ENCODE measurements at regions not wholly inside any gene's neighbourhood (a gene's known extent, or its start where the extent isn't known, plus 50 kb on each side); places are given as distances from the start of the nearest gene placed in this dataset.

DNA sequence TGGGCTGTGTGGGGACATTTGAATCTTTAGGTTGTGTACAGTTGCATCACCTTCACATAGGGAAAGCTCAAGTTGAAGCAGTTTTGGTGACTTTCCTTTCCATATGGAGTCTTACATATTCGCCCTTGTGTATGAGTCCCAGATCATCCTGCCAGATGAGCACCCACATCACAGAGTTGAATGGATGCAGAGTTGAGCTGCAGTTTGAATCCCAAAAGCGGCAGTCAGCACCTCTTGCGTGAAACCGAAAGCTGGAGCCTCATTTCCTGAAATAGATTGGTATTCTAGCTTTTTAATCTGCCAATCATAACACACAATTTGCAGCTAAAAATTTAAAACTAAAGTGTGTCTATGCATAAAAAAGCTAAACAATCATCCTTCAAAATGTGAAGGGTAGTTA, 162.9 kb upstream of the DIPK2B start (continued):
- TF ChIP-seq, protein P1, sequence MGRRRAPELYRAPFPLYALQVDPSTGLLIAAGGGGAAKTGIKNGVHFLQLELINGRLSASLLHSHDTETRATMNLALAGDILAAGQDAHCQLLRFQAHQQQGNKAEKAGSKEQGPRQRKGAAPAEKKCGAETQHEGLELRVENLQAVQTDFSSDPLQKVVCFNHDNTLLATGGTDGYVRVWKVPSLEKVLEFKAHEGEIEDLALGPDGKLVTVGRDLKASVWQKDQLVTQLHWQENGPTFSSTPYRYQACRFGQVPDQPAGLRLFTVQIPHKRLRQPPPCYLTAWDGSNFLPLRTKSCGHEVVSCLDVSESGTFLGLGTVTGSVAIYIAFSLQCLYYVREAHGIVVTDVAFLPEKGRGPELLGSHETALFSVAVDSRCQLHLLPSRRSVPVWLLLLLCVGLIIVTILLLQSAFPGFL (CRISPR knock-in tag; IDR thresholded peaks at IDR 0.05), result no peak
- TF ChIP-seq RAD21 (CRISPR knock-in tag; conservative IDR thresholded peaks at IDR 0.05 in 1 of 2, IDR thresholded peaks at IDR 0.05 in 1 of 2), result no peak
- TF ChIP-seq, protein P2, sequence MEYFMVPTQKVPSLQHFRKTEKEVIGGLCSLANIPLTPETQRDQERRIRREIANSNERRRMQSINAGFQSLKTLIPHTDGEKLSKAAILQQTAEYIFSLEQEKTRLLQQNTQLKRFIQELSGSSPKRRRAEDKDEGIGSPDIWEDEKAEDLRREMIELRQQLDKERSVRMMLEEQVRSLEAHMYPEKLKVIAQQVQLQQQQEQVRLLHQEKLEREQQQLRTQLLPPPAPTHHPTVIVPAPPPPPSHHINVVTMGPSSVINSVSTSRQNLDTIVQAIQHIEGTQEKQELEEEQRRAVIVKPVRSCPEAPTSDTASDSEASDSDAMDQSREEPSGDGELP (CRISPR knock-in tag; IDR thresholded peaks at IDR 0.05; ENCODE audit: borderline replicate concordance), result no peak
- TF ChIP-seq, protein P3, sequence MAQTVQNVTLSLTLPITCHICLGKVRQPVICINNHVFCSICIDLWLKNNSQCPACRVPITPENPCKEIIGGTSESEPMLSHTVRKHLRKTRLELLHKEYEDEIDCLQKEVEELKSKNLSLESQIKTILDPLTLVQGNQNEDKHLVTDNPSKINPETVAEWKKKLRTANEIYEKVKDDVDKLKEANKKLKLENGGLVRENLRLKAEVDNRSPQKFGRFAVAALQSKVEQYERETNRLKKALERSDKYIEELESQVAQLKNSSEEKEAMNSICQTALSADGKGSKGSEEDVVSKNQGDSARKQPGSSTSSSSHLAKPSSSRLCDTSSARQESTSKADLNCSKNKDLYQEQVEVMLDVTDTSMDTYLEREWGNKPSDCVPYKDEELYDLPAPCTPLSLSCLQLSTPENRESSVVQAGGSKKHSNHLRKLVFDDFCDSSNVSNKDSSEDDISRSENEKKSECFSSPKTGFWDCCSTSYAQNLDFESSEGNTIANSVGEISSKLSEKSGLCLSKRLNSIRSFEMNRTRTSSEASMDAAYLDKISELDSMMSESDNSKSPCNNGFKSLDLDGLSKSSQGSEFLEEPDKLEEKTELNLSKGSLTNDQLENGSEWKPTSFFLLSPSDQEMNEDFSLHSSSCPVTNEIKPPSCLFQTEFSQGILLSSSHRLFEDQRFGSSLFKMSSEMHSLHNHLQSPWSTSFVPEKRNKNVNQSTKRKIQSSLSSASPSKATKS (CRISPR knock-in tag; IDR thresholded peaks at IDR 0.05), result no peak

DNA sequence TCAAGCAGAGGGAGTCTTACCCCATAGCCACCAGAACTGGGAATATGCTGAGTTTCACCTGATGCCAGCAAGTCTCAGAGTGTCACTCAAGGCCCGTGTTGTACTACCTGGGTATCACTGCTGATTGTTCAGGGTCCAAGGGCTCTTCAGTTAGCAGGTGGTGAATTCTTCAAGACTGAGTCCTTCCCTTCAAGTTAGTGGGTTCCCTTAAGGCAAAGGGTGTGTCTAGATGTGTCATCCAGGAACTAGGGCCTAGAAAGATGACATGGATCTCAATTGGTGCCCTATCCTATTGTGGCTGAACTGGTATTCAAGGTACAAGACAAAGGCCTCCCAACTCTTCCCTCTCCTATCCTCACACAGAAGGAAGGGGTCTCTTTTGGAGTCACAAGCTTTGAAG, 159.9 kb upstream of the DIPK2B start:
- no peak overlapping the region for H3K9ac ChIP-seq (ENCODE audit: insufficient read depth in 1 of 2, low read depth in 2 of 2, low read length in 2 of 2)
- FAIRE-seq (no peak), DNase-seq (ENCODE audit: extremely low read depth in 1 of 4, low spot score in 3 of 4) (no peak), ATAC-seq (no peak)
- H3K4me3 ChIP-seq, result no peak overlapping the region
- ChIA-PET CTCF (ENCODE audit: low intra/inter-chr PET ratio) (no interaction called here), POLR2A (no interaction called here)
- no peak overlapping the region for H3K27ac ChIP-seq (ENCODE audit: extremely low read depth, low read depth, low read length)
- H3K27me3 ChIP-seq (ENCODE audit: control insufficient read depth in 2 of 2, insufficient read depth in 2 of 2, low read length in 2 of 2), result no peaks in the 10 kb centered on the region
- intact Hi-C loops (cut with micrococcal nuclease) (no loop called here), in situ Hi-C loops (cut with MboI) (no loop called here)
- H4K20me1 ChIP-seq (replicated peaks; ENCODE audit: control insufficient read depth, insufficient read depth, low read length), result no peaks in the 10 kb centered on the region
- H2AFZ ChIP-seq (ENCODE audit: low read depth, low read length), result no peak overlapping the region
- 0% methylated on average over 1 of the region's 1 CpG for WGBS (ENCODE audit: insufficient coverage, low coverage, missing lambda C conversion rate)
- no peaks in the 10 kb centered on the region for H3K4me1 ChIP-seq (replicated peaks in 1 of 2; ENCODE audit: control insufficient read depth in 2 of 2, insufficient read depth in 2 of 2, low read length in 2 of 2)
- no peaks in the 10 kb centered on the region for H3K9me3 ChIP-seq (replicated peaks; ENCODE audit: control insufficient read depth, insufficient read depth, low read depth, low read length)
- BruUV-seq (replicated peaks), result no TSS peak
- H3K79me2 ChIP-seq (ENCODE audit: control insufficient read depth, insufficient read depth, low read length), result no peaks in the 10 kb centered on the region
- no peaks in the 10 kb centered on the region for H3K9me1 ChIP-seq (ENCODE audit: control insufficient read depth, insufficient read depth, low read length)
- no peaks in the 10 kb centered on the region for H3K36me3 ChIP-seq (ENCODE audit: control insufficient read depth, insufficient read depth, low read length)
- no peak overlapping the region for H3K4me2 ChIP-seq (ENCODE audit: insufficient read depth, low read length)
- TF ChIP-seq MBD2 (IDR thresholded peaks at IDR 0.05; ENCODE audit: borderline replicate concordance, low read depth) (no peak), HNRNPH1 (optimal IDR thresholded peaks at IDR 0.05; ENCODE audit: low read depth, low read length) (no peak), TOE1 (IDR thresholded peaks at IDR 0.05; ENCODE audit: borderline replicate concordance) (no peak), TOE1 (CRISPR knock-in tag; IDR thresholded peaks at IDR 0.05; ENCODE audit: borderline replicate concordance, low read depth) (no peak), ZNF197 (CRISPR knock-in tag; IDR thresholded peaks at IDR 0.05; ENCODE audit: low read depth) (no peak), POLR2AphosphoS2 (IDR thresholded peaks at IDR 0.05; ENCODE audit: low read length) (no peak), CEBPG (CRISPR knock-in tag; IDR thresholded peaks at IDR 0.05) (no peak), CEBPG (tag; conservative IDR thresholded peaks at IDR 0.05 in 1 of 2, IDR thresholded peaks at IDR 0.05 in 1 of 2) (no peak), GATAD2A (IDR thresholded peaks at IDR 0.05) (no peak), XRCC4 (IDR thresholded peaks at IDR 0.05; ENCODE audit: extremely low read depth, insufficient read depth, insufficient read length) (no peak), ETS1 (conservative IDR thresholded peaks at IDR 0.05; ENCODE audit: control insufficient read depth, low read depth, low read length) (no peak), ZNF785 (CRISPR knock-in tag; IDR thresholded peaks at IDR 0.05) (no peak), RBBP5 (IDR thresholded peaks at IDR 0.05; ENCODE audit: borderline replicate concordance, insufficient read depth, low read length, poor library complexity, severe bottlenecking) (no peak)
